T47D (cell line): ENCODE measurements at regions not wholly inside any gene's neighbourhood (a gene's known extent, or its start where the extent isn't known, plus 50 kb on each side); places are given as distances from the start of the nearest gene placed in this dataset.
"Not testable (repeated sequence)": the region's sequence is repeated elsewhere in the genome, so short reads cannot be mapped to it uniquely, and the experiment has no call there.

ENCODE experiments used
- DNase-seq, 2 experiments: peaks; one replicate each; pipeline versions ENCODE4 v3.0.0 to v3.0.0-alpha.2; 2011 to 2012; ENCODE audit warnings: low read depth in 1 of 2, low spot score in 1 of 2
- JUND ChIP-seq: IDR thresholded peaks from 2 replicates; pipeline ENCODE4 v1.6.1; 2012; ENCODE audit warnings: low read depth
- in situ Hi-C: cut with HindIII; loops from 2 replicates; pipeline ENCODE4 v1.10.0; 2016; ENCODE audit warnings: low sequenced_read_pairs, low pct_unique_long_range_greater_than_20kb

DNA sequence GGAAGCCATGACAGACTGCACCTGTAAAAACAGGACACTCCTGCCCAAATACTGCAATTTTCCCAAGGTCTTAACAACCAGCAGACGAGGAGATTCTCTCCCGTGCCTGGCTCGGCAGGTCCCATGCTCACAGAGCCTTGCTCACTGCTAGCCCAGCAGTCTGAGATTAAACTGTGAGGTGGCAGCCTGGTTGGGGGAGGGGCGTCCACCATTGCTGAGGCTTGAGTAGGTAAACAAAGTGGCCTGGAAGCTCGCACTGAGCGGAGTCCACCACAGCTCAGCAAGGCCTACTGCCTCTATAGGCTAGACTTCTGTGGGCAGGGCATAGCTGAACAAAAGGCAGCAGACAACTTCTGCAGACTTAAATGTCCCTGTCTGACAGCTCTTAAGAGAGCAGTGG lies 80.3 kb downstream of the ANXA5 start:
- in situ Hi-C loops, DNase-seq: not testable (repeated sequence)

GRCh38 chr4:121614101-121614500 lies 82.7 kb downstream of the ANXA5 start:
- in situ Hi-C loops = no loop called here
- TF ChIP-seq JUND = no peak
- DNase-seq = no peak

- no peak for DNase-seq
Measured at GRCh38 chr4:121599049-121599448, 97.7 kb downstream of the ANXA5 start.

DNA sequence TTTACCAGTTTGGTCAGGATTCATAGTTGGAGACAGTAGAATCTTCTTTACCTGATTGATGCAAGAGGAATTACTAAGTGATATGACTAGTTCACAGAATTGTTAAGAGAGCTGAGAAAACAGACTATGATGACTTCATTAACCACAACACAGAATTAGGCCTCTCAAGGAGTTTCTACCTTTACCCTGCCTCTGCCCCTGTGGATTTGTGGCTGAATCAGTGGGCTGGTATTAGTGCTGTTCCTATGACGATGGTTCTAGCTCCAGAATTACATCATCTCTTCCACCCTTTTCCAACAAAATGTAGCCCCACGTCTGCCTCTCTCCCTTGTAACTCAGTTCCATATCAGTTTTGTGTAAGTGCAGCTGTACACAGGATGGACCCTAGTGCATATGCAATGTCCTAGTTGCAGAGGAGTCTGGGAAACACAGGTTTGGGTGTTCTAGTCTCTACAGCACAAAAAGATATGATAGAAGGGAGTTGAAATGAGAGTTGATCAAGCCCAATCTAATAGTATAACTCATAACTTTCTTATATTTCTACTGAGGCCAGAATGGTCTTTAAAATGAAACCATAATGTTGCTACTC lies 99.3 kb downstream of the ANXA5 start:
- DNase-seq = no peak
- in situ Hi-C loops = no loop called here
- TF ChIP-seq JUND = no peak

More at GRCh38 chr4:121599049-121599448, 97.7 kb downstream of the ANXA5 start:
- in situ Hi-C loops = no loop called here
- TF ChIP-seq JUND = no peak

DNA sequence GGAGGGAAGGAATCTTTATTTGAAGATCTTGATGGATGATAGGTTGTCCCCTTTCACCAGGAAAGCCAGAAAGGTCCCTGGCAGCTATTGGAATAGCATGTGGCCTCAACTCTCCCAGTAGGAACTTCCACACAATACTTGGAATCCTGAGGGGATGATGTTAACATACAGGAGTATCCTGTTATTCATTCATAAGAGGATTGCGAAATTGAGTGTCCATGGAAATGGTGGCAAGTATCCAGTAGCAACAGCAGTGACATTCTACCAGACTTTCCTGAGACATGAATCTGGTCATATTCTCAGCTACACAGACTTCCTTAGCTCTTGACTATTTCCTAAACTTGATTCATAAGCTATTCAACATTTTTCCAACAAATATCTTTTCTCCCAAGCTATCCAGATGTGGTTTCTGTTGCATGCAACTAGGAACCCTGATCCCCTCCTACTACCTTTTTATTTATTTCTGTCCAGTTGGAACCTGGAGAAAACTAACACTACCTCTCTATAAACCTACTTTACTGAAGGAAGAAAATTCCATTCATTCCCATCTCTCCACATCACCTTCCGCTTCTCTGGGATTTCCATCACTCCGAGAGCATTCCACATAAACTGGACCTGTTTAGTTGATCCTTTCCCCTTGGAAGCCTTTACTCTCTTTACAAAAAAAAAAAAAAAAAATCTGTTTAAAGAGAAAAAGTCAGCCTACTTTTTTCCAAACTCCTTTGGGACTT lies 101.8 kb downstream of the ANXA5 start:
- in situ Hi-C loops = no loop called here
- peak in 1 of 2 experiments; percentile 34 for DNase-seq
- TF ChIP-seq JUND = no peak

GRCh38 chr4:121593760-121594159 lies 103.0 kb downstream of the ANXA5 start:
- TF ChIP-seq JUND = no peak
- in situ Hi-C loops = no loop called here
- DNase-seq = no peak

- in situ Hi-C loops, DNase-seq: not testable (repeated sequence)
Measured at GRCh38 chr4:121592257-121592656, 104.5 kb downstream of the ANXA5 start.

GRCh38 chr4:121584836-121585235 lies 111.9 kb downstream of the ANXA5 start:
- no peak for DNase-seq
- in situ Hi-C loops = no loop called here
- no peak for TF ChIP-seq JUND

- no peak for DNase-seq
- no peak for TF ChIP-seq JUND
- in situ Hi-C loops = no loop called here
Measured at GRCh38 chr4:121583396-121583795, 113.4 kb downstream of the ANXA5 start.

DNA sequence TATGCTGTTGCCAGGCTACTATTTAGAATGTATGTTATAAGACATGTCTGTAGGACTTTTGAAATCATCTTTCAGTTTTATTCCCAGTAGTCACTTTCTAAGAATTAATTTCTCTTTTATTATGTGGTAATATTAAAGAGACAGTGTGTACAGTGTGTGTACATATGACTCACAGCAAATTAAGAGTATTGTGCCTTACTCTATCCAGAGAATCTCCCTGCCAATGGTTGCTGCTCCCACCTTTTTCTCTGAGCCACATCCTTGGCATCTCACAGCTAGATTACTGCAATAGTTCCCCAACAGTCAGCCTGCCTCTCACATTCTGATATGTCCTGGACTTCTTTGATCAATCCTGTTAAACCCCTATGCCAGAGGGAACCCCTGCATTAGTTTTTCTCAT lies 114.5 kb downstream of the ANXA5 start:
- in situ Hi-C loops = no loop called here
- no peak for DNase-seq
- no peak for TF ChIP-seq JUND

GRCh38 chr4:121575392-121575791 lies 121.4 kb downstream of the ANXA5 start:
- in situ Hi-C loops, DNase-seq: not testable (repeated sequence)

DNA sequence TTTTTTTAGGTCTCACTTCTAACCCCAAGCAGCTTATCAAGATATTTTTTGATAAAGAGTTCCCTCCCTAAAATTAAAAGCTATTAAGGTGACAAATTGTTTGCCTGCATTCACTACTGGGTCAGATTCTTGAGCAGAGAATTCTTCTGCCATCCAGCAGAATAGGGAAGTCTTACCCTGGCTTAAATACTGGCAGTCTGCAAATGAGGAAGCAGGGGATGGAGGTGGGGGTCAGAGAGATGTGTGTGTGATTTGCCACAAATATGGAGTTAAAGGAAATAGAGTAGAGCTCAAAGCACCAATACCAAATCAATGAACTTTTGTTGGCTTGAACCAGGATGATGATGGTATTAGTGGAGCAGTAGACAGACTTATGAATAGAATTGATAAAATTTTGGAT lies 122.2 kb downstream of the ANXA5 start:
- no peak for DNase-seq
- TF ChIP-seq JUND = no peak
- in situ Hi-C loops = no loop called here

- DNase-seq = no peak
- in situ Hi-C loops = no loop called here
- TF ChIP-seq JUND = no peak
Measured at GRCh38 chr4:121567748-121568147, 129.0 kb downstream of the ANXA5 start.

GRCh38 chr4:121564840-121565375 lies 131.9 kb downstream of the ANXA5 start:
- in situ Hi-C loops = no loop called here
- no peak for TF ChIP-seq JUND
- DNase-seq = no peak
